ENCODE measurements at regions not wholly inside any gene's neighbourhood (a gene's known extent, or its start where the extent isn't known, plus 50 kb on each side); places are given as distances from the start of the nearest gene placed in this dataset.

GRCh38 chr16:16909126-16909525, 530.2 kb downstream of the NPIPA7 start:
- DNase-seq (no peak), ATAC-seq (ENCODE audit: low read depth) (no peak)
- no peak overlapping the region for H2AFZ ChIP-seq (replicated peaks; ENCODE audit: low read length, poor library complexity)
- no peaks in the 10 kb centered on the region for H4K20me1 ChIP-seq (ENCODE audit: insufficient read depth, low read length)
- peaks cover 5% of the 10 kb centered on the region; the same call in 1 of the 2 replicates for H3K9me3 ChIP-seq (ENCODE audit: control insufficient read depth, insufficient read depth, low read length)
- H3K4me1 ChIP-seq (ENCODE audit: control insufficient read depth, insufficient read depth, low read length) = no peaks in the 10 kb centered on the region
- H3K14ac ChIP-seq (replicated peaks; ENCODE audit: low read depth, low read length) = no peak overlapping the region
- intact Hi-C loops (cut with micrococcal nuclease) = no loop called here
- H2BK120ac ChIP-seq (ENCODE audit: low read depth, low read length) = no peak overlapping the region
- no peak overlapping the region for H2AK9ac ChIP-seq (replicated peaks; ENCODE audit: low read depth, low read length, poor library complexity)
- no peaks in the 10 kb centered on the region for H3K79me1 ChIP-seq (ENCODE audit: low read depth in 1 of 2, low read length in 2 of 2)
- no peak for TF ChIP-seq CHD1 (IDR thresholded peaks at IDR 0.05; ENCODE audit: low read depth, low read length)
- no peak for TF ChIP-seq CEBPB (IDR thresholded peaks at IDR 0.05; ENCODE audit: low read depth, low read length)
- no peaks in the 10 kb centered on the region for H3K36me3 ChIP-seq (ENCODE audit: control insufficient read depth, insufficient read depth, low read length)
- H3K56ac ChIP-seq (ENCODE audit: extremely low read depth, insufficient read depth, low read length) = no peak overlapping the region
- H2BK15ac ChIP-seq (ENCODE audit: low read depth, low read length) = no peak overlapping the region
- no peak overlapping the region for H2BK20ac ChIP-seq (ENCODE audit: low read depth, low read length)
- dilution Hi-C loops (cut with HindIII; ENCODE audit: low sequenced_read_pairs, unreplicated experiment) = no loop called here
- no peak overlapping the region for H3K4me2 ChIP-seq (ENCODE audit: low read depth, low read length)
- H3K4ac ChIP-seq (ENCODE audit: low read depth, low read length) = no peak overlapping the region
- H4K8ac ChIP-seq (ENCODE audit: low read depth in 2 of 2, low read length in 2 of 2) = no peak overlapping the region
- H3K23ac ChIP-seq (ENCODE audit: low read depth, low read length) = no peak overlapping the region
- WGBS, 2 experiments (ENCODE audit: extremely low coverage in 2 of 2, insufficient read length in 1 of 2) = 40% methylated on average over 1 of the region's 3 CpGs; no CpG with 5 or more reads in 1 of the 2 experiments
- H3K27ac ChIP-seq (ENCODE audit: insufficient read depth, low read length) = no peak overlapping the region
- no peak overlapping the region for H3K18ac ChIP-seq (ENCODE audit: low read depth, low read length)
- no peak overlapping the region for H2BK5ac ChIP-seq (ENCODE audit: low read depth, low read length, poor library complexity, severe bottlenecking)
- ChIA-PET POLR2A (ENCODE audit: unreplicated experiment) (no interaction called here), CTCF (no interaction called here)
- H3K27me3 ChIP-seq (ENCODE audit: control insufficient read depth, insufficient read depth, low read length) = no peaks in the 10 kb centered on the region
- H4K91ac ChIP-seq (ENCODE audit: insufficient read depth, low read depth, low read length) = no peak overlapping the region
- no peaks in the 10 kb centered on the region for H3K9me1 ChIP-seq (ENCODE audit: insufficient read depth, low read length)
- H3K9ac ChIP-seq (ENCODE audit: low read depth, low read length) = no peak overlapping the region
- no peak overlapping the region for H3K4me3 ChIP-seq (ENCODE audit: insufficient read depth, low read depth, low read length)
- H4K5ac ChIP-seq (ENCODE audit: low read depth, low read length) = no peak overlapping the region
- H2AK5ac ChIP-seq (ENCODE audit: low read depth, low read length) = no peak overlapping the region
- in situ Hi-C loops (cut with MboI; ENCODE audit: low sequenced_read_pairs) = no loop called here
- no TSS peak for BruUV-seq (replicated peaks)
